ENCODE measurements at regions not wholly inside any gene's neighbourhood (a gene's known extent, or its start where the extent isn't known, plus 50 kb on each side); places are given as distances from the start of the nearest gene placed in this dataset.

DNA sequence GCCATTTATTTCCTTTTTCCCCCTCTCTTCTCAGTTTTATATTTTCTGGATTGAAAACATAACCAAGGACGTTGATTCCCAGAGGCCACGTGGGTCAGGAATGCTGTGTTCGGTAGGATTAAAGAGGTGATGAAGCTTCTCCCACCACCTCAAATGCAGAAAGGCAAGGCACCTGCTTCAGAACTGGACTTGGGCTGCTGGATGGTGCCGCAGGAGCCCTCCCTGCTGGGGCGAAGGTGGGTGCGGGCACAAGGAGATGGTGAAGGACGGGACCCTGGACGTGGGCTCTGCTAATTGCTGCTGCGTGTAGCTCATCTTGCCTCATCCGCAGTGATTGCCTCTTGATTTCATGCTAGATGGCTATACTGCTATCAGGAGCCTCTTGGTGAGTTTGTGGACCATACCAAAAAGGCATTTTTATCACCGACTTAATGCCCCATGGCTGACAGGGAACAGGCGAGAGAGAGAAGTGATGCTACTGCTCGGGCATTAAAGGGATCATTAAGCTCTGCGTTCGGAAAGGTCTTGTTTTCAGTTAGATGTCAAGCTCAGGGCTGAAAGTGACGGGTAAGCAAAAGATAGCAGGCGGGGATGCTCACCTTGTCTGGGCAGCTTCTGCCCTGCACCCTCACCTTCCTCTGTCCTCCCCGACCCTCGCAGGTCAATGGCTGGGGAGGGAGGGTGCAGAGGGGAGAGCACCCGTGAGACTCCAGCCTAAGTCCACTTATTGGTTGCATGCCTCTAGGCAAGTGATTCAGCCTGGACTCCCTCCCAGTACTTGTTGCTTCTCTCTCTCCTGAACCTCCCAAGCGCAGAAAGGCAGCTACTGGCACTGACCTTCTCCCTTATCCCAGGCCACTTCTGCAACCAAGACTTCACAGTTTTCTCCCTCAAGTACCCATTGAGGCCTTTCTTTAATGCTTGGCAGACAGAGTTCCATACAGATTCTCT, 71.6 kb upstream of the FSTL4 start:
- no peak for TF ChIP-seq ZFX (IDR thresholded peaks at IDR 0.05)
- TF ChIP-seq, protein P1, sequence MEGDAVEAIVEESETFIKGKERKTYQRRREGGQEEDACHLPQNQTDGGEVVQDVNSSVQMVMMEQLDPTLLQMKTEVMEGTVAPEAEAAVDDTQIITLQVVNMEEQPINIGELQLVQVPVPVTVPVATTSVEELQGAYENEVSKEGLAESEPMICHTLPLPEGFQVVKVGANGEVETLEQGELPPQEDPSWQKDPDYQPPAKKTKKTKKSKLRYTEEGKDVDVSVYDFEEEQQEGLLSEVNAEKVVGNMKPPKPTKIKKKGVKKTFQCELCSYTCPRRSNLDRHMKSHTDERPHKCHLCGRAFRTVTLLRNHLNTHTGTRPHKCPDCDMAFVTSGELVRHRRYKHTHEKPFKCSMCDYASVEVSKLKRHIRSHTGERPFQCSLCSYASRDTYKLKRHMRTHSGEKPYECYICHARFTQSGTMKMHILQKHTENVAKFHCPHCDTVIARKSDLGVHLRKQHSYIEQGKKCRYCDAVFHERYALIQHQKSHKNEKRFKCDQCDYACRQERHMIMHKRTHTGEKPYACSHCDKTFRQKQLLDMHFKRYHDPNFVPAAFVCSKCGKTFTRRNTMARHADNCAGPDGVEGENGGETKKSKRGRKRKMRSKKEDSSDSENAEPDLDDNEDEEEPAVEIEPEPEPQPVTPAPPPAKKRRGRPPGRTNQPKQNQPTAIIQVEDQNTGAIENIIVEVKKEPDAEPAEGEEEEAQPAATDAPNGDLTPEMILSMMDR (conservative IDR thresholded peaks at IDR 0.05) = no peak
- no peak overlapping the region for H3K27ac ChIP-seq

DNA sequence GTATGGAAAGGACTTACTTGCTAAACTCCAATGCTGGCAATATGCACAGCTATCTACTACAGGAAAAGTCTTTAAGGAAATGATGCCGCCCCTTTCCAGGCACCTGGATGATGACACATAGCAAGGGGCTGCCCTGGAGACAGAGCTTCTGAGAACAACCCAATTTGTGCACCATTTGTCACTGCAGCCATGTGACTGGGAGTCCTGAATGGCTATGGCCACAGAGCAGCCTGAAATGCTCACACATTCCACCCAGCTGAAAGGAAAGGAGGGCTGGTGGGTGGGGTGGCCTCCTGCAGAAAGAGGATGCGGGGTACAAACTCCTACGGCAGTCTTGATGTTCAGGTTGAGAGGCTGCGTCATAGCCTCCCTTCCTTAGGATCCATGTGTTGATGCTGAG, 70.1 kb upstream of the FSTL4 start:
- TF ChIP-seq, protein P1 (conservative IDR thresholded peaks at IDR 0.05) = no peak
- no peak for TF ChIP-seq ZFX (IDR thresholded peaks at IDR 0.05)
- no peak overlapping the region for H3K27ac ChIP-seq

DNA sequence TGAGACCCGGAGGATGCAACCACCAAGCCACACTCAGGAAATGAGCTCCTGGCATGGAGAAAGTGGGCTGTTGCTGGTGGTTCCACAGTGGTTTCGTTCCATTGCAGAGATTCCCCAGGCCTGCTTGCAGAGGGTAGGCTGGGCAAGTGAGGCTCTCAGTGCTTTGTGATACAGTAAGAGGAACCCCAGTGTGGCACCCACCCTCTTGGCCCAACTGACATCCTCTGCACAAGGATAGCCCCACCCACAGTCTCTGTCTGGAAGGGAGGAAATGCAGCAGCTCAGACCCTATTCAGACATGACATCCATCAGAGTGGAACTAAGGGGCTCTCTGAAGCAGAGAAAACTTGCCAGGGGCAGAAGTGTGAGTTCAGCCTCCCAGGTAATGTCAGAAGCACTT, 69.6 kb upstream of the FSTL4 start:
- TF ChIP-seq, protein P1 (conservative IDR thresholded peaks at IDR 0.05) = no peak
- no peak for TF ChIP-seq ZFX (IDR thresholded peaks at IDR 0.05)
- no peak overlapping the region for H3K27ac ChIP-seq

DNA sequence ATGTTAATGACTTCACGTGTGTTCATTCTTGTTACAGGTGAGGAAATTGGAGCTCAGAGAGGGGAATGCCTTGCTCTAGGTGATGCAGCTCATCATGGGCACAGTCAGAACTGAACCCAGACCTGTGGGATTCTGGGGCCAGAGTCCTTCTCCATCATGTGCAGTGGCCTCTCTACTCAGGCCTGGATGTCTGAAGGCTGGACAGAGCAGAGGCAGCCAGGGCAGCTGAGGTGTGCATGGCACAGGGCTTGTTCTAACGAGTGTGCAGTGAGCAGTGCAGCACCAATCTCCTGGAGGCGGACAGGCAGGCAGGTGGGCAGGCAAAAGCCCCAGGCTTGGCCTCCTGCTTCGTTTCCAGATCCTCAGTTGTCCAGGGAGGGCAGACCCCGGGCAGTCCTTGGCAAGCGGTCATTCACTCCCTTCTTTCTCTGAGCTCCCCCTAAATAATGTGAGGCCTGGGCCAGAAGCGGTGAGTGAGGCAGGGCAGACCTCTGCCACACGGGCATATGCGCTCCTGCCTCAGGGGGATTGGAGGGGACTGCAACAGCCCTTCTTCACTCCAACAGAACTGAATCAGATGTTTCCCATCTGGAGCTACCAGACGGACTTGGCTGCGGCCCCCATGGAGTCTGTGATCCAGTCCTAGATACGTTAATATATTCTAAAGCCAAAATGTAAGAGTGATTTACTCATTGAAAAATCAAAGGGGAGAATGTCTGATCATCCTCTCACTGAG, 68.7 kb upstream of the FSTL4 start:
- TF ChIP-seq, protein P1 (conservative IDR thresholded peaks at IDR 0.05) = no peak
- TF ChIP-seq ZFX (IDR thresholded peaks at IDR 0.05) = no peak
- no peak overlapping the region for H3K27ac ChIP-seq

DNA sequence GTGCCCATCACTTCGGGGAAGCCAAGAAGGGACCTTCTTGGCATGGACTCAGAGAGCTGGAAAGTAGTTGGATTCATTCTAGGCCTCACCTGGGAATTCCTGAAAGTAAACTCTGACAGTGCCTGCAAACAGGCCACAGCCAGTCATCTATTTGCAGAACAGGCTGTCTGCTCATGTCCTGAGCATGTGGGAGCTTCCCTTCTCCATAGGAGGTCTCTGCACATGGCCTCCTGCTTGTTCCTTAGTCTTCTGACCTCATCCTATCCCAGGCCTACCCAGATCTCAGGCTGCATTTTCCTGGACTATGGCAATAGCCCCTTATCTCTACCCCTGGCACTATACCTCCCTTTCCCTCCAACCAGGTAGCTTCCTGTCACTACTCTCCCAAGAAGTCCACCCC, 67.2 kb upstream of the FSTL4 start:
- no peak for TF ChIP-seq ZFX (IDR thresholded peaks at IDR 0.05)
- TF ChIP-seq, protein P1 (conservative IDR thresholded peaks at IDR 0.05) = no peak
- no peak overlapping the region for H3K27ac ChIP-seq

DNA sequence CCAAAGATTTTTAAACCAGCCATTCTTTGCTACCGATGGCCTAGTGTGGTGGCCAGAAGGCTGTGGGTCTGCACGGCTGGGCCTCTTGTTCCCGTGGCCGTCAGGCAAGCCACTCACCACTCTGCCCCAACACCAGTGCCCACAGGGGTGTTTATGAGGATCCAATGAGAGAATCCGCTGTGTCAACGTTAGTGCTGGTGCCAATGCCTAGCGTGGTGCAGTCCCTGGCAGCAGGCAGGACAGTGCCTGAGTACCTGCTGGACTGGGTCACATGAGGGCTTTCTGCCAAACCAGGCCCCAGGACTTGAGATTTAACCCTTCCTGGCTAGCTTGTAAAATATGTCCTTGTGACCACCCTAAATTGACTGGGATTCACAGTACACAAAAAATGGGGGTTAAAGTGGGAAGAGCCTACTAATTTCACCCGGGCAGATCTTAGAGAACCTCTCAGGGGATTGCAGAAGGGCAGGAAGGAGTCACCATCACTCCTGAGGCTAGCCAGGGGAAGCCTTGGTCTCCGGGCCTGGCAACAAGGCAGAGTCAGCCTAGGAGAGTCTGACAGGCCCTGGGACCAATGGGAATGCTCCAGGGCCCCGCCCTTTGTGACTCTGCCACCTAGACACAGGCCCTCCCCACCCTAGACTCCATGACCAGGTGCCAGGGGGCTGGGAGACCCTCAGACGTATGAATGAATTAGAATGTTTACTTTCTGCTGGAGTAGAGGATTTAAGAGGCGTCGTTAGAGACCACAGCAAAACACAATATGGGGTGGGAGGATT, 63.2 kb upstream of the FSTL4 start:
- TF ChIP-seq, protein P1 (conservative IDR thresholded peaks at IDR 0.05) = no peak
- TF ChIP-seq ZFX (IDR thresholded peaks at IDR 0.05) = no peak
- no peak overlapping the region for H3K27ac ChIP-seq
